DMS153 (cell line): ENCODE measurements at regions not wholly inside any gene's neighbourhood (a gene's known extent, or its start where the extent isn't known, plus 50 kb on each side); places are given as distances from the start of the nearest gene placed in this dataset.
A peak's percentile ranks its signal among the peaks of the same experiment; 100 is the strongest.
"Not testable (repeated sequence)": the region's sequence is repeated elsewhere in the genome, so short reads cannot be mapped to it uniquely, and the experiment has no call there.

ENCODE experiments used
- DNase-seq: peaks from one replicate; lab custom pipeline; 2025; lab: John Stamatoyannopoulos, UW

DNA sequence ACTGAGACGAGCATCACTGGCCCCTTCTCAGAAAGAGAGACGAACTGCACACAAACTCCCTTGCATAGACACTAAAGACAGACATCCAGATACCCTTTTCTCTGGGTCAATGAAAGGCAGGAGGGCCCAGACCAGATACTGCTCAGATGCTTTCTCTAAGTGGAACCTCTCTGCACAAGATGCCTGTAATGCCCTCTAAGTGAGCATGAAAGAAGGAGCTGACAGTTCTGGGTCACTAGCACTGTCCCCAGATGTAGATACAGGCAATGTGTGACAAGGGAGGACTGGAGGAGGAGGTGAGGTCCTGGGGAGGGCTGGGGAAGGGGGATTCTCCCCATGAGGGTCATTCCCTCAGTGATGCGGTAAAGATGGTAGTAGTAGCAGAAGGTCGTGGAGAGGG, 501.0 kb upstream of the CDH11 start:
- DNase-seq: no peak

DNA sequence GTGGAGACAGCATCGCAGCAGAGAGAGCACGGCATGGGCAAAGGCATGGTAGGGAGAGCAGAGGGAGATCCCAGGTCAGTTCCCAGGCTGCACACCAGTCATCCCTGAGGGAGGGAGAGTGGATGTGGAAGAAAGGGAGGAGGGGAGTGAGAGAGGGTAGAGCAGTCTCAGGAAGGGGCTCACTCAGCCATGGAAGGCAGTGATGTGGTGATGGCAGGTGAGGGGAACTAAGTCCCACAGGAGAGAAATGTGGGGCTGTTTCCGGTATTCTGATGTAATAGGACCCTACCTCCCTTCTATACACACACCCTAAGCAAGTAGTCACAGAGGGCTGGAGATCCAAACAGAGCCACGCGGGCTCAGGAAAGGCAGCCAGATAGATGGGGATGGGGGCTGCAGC, 500.3 kb upstream of the CDH11 start:
- no peak for DNase-seq

DNA sequence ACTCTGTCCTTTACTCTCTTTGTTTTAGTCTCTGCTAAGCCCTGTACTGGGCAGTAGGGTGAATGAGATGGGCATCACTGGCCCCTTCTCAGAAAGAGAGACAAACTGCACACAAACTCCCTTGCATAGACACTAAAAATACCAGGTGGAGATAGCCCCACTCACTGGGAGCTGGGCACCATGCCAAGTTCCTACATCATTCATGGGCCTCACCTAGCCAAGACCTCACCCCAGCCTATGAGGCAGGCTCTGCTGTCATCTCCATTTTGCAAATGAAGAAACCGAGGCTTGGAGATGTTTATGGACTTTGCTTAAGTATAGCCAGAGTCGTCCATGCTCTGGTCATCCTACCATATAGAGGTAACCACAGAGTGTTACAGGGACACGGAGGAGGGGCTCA, 499.8 kb upstream of the CDH11 start:
- peak; percentile 31 for DNase-seq

DNA sequence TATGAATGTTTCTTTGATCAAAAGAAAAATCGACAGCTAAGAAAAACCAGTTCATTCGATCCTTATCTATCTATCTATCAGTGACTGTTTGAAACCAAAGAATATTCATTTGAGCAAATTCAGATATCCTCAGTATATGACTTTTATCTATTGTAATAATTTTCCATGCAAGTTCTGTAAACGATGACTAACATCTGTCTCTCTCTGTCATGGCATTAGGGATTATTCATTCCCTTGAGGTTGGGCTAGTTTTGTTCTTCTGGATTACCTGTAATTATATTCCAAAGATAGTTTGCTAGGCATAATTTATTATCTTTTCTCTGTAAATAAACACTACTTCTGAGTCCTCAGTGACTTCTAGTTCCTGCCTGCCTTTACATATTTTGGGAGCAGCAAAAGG, 497.7 kb upstream of the CDH11 start:
- no peak for DNase-seq

DNA sequence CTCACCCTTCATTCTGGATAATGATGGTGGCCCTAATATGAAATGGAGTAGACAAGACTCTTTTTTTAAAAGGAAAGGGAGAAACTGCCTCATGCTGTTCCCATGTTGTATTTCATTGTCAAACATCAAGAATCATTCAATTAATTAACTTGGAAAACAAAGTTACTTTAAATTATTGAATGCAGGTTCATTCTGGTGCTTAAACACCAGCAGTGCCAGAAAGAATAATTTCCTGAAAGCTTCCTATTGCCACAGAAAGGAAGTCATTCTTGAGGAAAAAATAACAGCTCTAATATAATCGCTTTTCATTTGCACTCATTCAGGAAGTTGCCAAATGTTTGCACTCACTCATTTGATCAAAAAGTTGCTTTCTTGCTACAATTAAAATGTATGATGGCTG, 497.1 kb upstream of the CDH11 start:
- DNase-seq: no peak

DNA sequence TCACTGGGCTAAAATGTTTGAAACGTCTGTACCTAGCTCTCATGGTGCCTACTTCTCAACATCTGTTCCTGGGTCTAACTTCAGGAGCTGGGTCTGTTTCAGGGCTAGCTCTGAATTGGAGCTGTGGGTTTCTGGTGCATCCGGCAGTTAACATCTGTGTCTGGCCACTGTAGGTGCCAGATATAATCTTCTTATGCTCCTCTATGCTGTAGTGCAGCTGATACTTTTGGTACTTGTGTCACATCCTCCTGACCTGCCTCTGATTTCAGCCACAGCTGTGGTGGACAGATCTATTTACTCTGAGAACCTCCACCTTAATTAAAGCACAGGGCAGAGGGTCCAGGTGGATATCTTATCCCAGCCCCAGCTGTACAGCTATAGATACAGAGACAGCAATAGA, 496.5 kb upstream of the CDH11 start:
- DNase-seq: no peak

DNA sequence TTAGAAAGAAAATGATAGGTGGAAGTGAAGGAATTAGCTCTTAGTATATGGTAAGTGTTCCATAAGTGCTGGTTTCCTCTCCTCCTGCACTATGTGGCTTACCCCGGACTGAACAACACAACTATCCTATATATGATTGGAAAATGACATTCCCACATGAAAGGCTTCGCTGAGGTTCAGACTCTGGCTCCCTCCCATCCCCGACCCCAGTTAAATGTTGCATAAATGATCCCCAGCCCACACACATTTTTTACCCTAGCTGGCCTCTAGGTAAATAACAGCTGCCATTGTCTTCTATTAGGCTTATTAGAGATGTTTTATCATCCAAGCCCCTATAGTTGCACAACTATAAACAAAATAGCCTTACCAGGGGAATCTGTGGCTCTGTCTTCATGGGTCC, 495.6 kb upstream of the CDH11 start:
- DNase-seq: no peak

DNA sequence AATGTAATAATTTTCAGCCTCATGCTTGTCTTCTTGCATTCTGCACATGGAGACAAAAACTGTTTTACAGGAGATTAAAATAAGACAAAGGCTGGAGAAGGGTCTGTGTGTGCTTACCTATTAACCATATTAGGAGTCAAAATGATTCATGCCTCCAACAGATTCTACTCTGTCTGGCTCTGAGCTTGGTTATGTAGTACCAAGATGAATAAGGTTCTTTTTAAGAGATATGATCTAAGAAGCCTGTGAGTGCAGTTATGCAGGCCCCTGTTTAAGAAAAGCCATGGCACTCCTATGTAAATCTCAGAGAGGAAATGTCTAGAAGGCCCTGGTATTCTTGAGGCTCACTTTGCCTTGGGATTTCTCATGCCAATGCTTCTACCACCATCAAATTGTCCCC, 486.6 kb upstream of the CDH11 start:
- no peak for DNase-seq

DNA sequence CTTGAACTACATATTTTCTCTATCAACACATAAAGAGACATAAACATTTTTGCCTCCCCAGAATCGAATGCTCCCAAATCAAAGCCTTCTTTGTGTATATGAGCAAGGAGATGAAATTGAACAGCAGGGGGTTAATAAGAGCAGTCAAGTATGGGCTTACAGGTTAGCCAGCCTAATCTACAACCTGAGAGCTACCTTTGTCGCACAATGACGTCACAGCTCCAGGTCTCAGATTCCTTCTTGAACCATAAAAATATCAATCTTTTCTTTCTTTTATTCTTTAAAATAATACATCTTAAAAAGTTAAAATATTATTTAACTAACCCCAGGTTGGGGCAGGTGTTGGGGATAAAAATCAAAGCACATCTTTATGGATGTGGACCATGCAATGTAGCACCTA, 482.9 kb upstream of the CDH11 start:
- DNase-seq: no peak

DNA sequence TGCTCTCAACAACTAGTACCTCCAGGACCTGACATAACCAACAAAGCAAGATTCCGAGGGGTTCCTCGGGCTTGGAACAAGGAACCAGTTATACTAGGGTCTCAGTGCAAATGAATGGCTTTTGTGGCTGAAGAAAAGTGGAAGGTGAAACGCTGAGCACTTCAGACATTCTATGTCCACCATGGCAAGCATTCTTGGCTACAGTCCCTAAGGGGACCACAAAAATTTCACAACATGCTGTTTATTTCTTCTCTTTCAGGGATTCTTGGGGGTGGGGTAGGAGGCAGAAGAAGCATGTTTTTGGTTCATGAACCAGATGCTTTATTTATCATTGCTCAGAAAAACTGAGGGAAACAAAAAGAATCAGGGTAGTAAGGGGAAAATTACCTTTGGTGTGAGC, 479.9 kb upstream of the CDH11 start:
- no peak for DNase-seq

DNA sequence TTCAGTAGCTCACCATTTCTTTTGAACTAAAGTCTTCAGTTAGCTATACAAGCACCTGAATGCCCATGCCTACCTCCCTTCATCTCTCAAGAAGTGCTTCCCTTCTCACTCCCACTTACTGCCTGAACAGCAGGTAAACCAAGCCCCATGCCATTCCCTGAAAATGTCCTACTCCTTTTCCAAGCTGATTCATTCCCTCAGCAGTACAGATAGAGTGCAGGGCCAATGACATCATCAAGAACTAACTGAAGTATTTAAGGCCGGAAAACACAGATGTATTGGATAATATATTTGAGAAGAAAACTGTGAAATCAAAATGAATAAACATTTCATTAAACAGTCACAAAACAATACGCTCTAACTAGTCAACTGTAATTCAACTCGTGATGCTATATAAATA, 478.8 kb upstream of the CDH11 start:
- no peak for DNase-seq

DNA sequence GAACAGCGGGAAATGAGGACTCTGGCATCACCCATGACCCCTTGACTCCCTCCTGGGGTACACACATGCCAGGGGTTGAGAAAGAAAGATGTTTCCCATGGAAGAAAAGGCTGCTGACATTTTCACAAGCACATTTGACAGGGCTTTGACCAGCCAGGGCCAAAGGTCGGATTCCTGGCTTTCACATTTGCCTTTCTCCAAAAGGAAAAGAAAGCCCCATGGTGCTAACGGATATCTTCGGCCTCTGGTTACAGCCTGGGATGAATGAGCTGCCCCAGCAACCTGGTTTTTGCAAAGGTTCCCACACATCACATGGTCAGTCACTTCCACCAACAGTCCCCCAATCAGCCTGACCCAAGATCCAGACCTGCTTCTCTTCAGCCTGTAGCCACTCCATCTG, 478.2 kb upstream of the CDH11 start:
- DNase-seq: no peak

DNA sequence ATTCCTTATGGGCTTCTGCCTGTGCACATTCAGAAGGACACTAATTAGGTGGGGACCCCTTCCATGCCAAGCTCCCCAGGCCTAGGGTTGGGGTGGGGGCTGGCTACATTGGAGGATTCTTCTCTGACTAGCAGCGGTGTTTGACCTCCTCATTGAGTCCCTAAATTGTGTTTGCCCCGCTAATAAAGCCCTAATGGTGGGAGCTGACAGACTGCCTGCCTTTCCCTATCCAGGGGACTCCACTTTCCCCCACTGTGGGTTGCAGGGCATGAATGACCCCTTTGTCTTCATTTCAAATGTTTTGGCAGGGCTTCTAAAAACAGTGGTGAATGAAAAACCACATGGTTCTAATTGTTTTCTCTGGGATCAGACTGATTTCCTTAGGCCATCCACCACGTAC, 476.8 kb upstream of the CDH11 start:
- no peak for DNase-seq

DNA sequence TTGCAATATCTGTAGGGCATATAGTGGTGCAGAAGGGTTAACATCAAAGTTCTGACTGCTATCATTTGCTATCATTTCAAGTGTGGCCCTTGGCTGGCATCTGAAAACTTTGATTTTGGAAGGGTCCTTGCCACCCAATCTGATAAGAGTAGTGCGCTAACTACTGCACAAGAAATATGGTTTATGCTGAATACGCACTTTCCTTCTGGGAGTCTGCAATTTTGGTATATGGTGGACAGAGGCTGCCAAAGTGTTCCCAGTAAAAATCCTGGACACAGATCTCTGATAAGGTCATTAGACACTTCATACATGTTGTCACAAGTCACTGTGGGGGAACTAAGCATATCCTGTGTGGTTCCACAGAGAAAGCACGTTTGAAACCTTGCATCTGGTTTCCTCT, 461.6 kb upstream of the CDH11 start:
- DNase-seq: no peak

DNA sequence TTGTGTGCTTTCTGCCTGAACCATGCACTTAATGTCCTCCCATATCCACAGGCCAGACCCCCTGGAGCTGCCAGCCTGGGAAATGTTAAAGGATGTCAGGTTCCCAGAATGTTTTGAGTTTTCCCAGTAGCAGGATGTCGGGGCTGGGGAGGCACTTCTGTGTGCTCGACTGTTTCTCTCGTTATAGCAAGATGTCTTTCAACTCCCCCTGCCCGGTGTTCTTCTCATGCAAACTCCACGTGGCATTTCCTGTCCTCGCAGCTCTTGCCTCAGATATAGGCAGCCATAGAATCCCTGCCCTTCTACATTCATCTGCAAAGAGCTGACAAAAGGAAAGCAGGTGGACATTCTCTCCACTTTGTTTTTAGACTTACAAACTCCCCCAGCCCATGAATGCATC, 457.2 kb upstream of the CDH11 start:
- DNase-seq: no peak

DNA sequence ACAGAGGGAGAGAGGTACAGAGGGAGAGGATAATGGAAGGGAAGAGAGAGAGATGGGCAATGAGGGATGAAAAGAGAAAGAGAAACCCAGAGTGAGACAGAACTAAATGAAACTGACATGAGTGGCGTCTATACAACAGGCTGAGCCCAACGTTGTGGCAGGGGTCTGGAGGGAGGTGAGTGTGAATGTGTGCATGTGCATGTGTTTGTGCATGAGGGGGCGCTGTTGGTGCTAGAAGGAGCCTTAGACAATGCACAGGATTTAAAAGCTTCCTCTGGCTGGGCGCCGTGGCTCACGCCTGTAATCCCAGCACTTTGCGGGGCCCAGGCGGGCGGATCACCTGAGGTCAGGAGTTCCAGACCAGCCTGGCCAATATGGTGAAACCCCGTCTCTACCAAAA, 454.8 kb upstream of the CDH11 start:
- no peak for DNase-seq

DNA sequence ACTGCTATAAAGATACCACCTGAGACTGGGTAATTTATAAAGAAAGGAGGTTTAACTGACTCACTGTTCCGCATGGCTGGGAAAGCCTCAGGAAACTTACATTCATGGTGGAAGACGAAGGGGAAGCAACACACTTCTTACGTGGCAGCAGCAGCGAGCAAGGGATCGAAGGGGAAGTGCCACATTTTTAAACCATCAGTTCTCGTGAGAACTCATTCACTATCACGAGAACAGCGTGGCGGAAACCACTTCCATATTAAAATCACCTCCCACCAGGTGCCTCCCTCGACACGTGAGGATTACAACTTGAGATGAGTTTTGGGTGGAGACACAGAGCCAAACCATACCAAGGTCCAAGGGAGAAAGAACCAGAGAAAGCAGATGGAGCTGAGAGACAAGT, 454.3 kb upstream of the CDH11 start:
- DNase-seq: no peak

DNA sequence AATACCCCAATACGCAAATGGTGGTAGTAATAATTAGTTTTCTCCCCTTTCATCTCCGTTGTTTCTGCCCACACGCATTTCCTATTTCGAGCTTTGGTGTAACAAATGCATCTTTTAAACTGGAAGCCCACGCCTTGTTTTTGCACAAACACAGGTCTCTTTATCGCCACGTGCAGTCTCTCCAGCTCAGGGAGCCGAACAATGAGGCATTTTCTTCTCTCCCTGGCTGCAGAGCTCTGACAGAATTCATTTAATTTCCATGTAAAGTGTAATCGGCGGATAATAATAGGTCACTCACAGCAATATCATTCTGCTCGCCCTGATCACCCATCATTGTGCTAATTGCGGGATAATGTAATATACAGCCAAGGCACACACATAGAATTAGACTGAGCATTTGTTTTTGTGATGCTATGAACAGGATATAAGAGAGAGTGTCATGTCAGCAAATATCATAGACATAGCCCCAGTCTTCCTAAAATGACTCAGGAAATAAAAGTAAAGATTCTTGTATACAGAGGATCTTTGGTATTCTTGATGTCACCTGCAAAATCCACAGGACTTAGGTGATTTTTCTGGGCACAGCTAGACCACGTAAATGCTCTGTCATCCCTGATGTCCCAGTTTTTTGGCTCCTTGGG, 452.6 kb upstream of the CDH11 start:
- DNase-seq: no peak

DNA sequence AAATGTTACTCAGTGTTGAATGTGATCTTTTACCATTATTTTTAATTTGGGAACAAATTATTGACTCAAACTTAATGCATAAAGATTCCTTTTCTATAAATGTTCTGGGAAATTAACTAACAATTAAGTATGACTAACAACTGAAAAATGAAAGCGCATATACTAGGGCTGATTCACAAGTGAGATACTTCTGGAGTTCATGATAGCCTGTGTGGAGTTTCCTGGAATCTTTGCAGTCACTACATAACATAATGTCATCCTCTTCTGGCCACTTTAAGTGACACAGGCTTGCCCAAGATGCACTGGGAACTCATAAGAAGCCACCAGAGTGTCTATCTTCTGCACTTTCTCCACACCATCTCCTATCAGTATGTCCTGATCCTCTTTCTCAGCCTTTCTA, 450.3 kb upstream of the CDH11 start:
- no peak for DNase-seq

DNA sequence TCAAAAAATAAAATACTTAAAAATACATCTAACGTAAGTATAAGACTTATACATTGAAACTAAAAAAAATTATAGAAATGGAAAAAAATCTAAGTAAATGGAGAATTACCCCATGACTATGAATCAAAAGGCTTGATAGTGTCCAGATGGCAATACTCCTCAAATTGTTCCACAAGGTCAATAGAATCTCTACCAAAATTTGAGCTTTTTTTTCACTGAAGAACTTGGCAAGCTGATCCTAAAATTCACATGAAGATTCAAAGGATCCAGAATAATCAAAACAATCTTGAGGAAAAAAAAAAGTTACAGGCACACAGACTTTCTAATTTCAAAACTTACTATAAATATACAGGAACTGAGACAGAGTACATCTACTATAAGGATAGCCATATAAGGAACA, 448.4 kb upstream of the CDH11 start:
- DNase-seq: no peak

DNA sequence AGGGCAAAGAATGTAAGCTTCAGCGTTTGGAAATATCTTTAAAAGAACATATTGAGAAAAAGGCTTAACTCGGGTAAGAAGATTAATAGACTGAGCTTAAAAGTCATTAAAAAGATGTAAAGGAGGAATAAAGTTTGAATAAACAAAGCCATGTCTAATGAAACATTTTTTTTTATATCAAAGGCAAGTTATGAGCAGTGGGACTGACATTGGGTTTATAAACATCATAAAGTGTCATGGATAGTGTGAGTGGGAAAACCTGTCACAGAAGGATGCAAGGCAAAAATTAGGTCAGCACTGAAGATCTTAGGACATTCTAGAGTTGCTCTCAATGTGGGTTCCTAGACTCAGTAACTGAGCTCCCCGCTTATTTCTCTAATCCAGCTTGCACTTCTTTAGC, 438.0 kb upstream of the CDH11 start:
- DNase-seq: no peak

DNA sequence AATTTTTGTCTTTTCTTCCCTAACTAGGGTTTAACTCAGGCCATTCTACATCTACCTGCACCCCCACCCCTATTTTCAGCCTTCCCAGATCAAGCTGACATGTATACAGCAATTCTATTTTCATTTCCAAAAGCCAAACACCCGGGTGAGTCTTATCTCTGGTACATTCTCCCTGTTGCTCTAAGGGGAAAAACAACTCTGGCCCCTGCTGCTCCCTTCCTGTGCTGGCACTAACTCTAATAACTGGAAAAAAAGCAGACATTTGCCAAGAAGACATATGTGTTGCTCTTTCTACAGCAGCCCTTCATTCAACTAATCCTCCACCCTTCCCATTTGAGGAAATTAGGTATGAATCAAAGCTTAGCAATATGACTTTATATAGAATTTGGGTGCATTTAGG, 427.8 kb upstream of the CDH11 start:
- DNase-seq: not testable (repeated sequence)

DNA sequence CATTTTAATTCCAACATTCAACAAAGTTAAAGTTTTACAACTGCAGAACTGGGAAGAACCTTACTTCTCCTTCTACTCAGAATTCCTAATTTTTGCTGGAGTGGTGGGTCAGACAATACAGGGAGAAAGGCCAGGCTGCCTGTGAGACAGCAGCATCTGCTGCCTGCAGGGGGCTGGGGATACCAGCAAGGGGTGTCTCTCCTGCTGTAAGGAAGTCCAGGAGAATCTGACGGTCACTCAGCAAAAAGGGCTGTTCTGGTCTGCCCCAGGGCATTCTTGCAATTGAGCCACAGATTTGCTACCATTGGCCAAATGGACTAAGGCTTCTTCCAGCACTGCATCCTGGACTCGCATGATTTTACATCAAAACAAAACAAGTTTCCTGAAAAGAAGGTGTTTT, 426.6 kb upstream of the CDH11 start:
- DNase-seq: no peak

DNA sequence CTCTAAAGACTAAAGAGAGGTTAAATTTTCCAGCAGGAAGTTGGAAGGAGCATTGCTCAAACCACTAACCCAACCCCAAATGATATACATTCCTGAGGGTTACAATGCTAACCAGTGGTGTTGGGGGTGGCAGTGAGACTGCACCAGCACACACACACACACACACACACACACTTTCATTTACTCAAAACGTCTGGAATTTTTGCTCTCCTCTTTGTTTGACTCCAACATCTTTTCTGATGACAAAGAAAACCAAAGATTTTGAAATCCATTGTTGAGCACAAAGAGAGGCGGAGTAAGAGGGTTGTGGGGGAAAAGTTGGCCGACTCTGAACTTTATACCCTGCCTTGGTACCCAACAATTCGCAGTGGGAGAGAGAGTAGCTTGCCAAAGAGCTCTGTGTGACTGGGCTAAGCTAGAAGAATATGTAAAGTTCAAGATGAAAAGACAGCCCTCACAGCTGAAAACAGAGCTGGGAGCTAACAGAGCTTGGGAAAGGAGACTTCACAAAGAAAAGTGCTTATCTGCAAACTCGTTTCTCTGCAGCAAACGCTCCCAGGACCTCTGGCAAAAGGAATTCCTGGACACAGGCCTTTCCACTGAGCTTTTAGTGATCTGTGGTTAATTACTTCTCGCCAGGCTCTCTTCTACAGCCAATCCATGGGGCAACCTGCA, 426.0 kb upstream of the CDH11 start:
- no peak for DNase-seq
